DMS 273 (cell line): ENCODE measurements at regions not wholly inside any gene's neighbourhood (a gene's known extent, or its start where the extent isn't known, plus 50 kb on each side); places are given as distances from the start of the nearest gene placed in this dataset.

Experiments used
- DNase-seq: peaks from one replicate; lab custom pipeline; 2025; ENCODE audit not compliant: unreplicated experiment; lab: John Stamatoyannopoulos, UW

GRCh38 chr12:90280033-90280432 is 571.4 kb upstream of the ATP2B1 start:
- DNase-seq, result no peak

- DNase-seq, result no peak
Measured at GRCh38 chr12:90275088-90275487, 566.5 kb upstream of the ATP2B1 start.

GRCh38 chr12:90274407-90274806 is 565.8 kb upstream of the ATP2B1 start:
- no peak for DNase-seq

GRCh38 chr12:90268574-90268973 is 559.9 kb upstream of the ATP2B1 start:
- DNase-seq, result no peak

GRCh38 chr12:90262251-90262650 is 553.6 kb upstream of the ATP2B1 start:
- no peak for DNase-seq

- peak; percentile 5 for DNase-seq
Measured at GRCh38 chr12:90261283-90261682, 552.6 kb upstream of the ATP2B1 start.

- no peak for DNase-seq
Measured at GRCh38 chr12:90260136-90260535, 551.5 kb upstream of the ATP2B1 start.

GRCh38 chr12:90257927-90258624 is 549.4 kb upstream of the ATP2B1 start:
- DNase-seq, result no peak

GRCh38 chr12:90254796-90255195 is 546.2 kb upstream of the ATP2B1 start:
- peak; percentile 1 for DNase-seq

GRCh38 chr12:90253674-90254181 is 545.1 kb upstream of the ATP2B1 start:
- DNase-seq, result peak; percentile 95

- DNase-seq, result peak; percentile 33
Measured at GRCh38 chr12:90253136-90253535, 544.5 kb upstream of the ATP2B1 start.

- no peak for DNase-seq
Measured at GRCh38 chr12:90250766-90251165, 542.1 kb upstream of the ATP2B1 start.

- DNase-seq, result peak; percentile 7
Measured at GRCh38 chr12:90250042-90250441, 541.4 kb upstream of the ATP2B1 start.

- DNase-seq, result no peak
Measured at GRCh38 chr12:90246688-90247087, 538.0 kb upstream of the ATP2B1 start.

- no peak for DNase-seq
Measured at GRCh38 chr12:90245391-90245790, 536.8 kb upstream of the ATP2B1 start.

- DNase-seq, result no peak
Measured at GRCh38 chr12:90244232-90244631, 535.6 kb upstream of the ATP2B1 start.

- DNase-seq, result no peak
Measured at GRCh38 chr12:90243211-90243610, 534.6 kb upstream of the ATP2B1 start.

- DNase-seq, result no peak
Measured at GRCh38 chr12:90239732-90240260, 531.2 kb upstream of the ATP2B1 start.

- no peak for DNase-seq
Measured at GRCh38 chr12:90238663-90239271, 530.1 kb upstream of the ATP2B1 start.

GRCh38 chr12:90237841-90238240 is 529.2 kb upstream of the ATP2B1 start:
- no peak for DNase-seq

- no peak for DNase-seq
Measured at GRCh38 chr12:90235642-90236041, 527.0 kb upstream of the ATP2B1 start.

GRCh38 chr12:90234472-90234871 is 525.8 kb upstream of the ATP2B1 start:
- DNase-seq, result peak; percentile 42
